Neural cell (in vitro differentiated cells): ENCODE measurements at regions not wholly inside any gene's neighbourhood (a gene's known extent, or its start where the extent isn't known, plus 50 kb on each side); places are given as distances from the start of the nearest gene placed in this dataset.

Experiments used
- H2AFZ ChIP-seq: fragments of 200-600, 300-800 bp; sonication (generic), shearing (Covaris generic); 2 replicates; pipeline ENCODE4 v1.6.0; 2014; ENCODE audit warnings: low read depth, mild to moderate bottlenecking, antibody characterized with exemption, low read length, moderate library complexity
- H3F3A ChIP-seq: fragments of 200-600 bp; shearing (Covaris generic); 2 replicates; pipeline ENCODE4 v1.6.1; 2016; ENCODE audit warnings: mild to moderate bottlenecking, moderate library complexity, mixed read lengths, antibody characterized with exemption, low read length; ENCODE audit not compliant: insufficient read depth, poor library complexity, severe bottlenecking
- H3K27ac ChIP-seq: fragments of 200-600, 300-800 bp; sonication (generic), shearing (Covaris generic); 2 replicates; pipeline ENCODE4 v1.5.1; 2014; ENCODE audit warnings: mild to moderate bottlenecking, low read length, moderate library complexity
- H3K27me3 ChIP-seq: fragments of 300-800, 200-600 bp; sonication (generic), shearing (Covaris generic); 2 replicates; pipeline ENCODE4 v1.6.0; 2014; ENCODE audit warnings: mild to moderate bottlenecking, low read depth, low read length, moderate library complexity; ENCODE audit not compliant: insufficient read depth
- H3K36me3 ChIP-seq: fragments of 300-800, 200-600 bp; sonication (generic), shearing (Covaris generic); 2 replicates; pipeline ENCODE4 v1.5.1; 2014; ENCODE audit warnings: mild to moderate bottlenecking, antibody characterized with exemption, low read length, moderate library complexity; ENCODE audit not compliant: insufficient read depth
- H3K4me2 ChIP-seq: fragments of 300-800, 200-600 bp; sonication (generic), shearing (Covaris generic); 2 replicates; pipeline ENCODE4 v1.6.0; 2014; ENCODE audit warnings: mild to moderate bottlenecking, low read length
- H3K4me3 ChIP-seq: fragments of 300-800, 200-600 bp; sonication (generic), shearing (Covaris generic); 2 replicates; pipeline ENCODE4 v1.5.1; 2014; ENCODE audit warnings: mild to moderate bottlenecking, low read length, moderate library complexity
- H3K79me2 ChIP-seq: fragments of 200-600 bp; shearing (Covaris generic); replicated peaks from 2 replicates; pipeline ENCODE4 v1.6.0; 2014; ENCODE audit warnings: mild to moderate bottlenecking, low read length, moderate library complexity; ENCODE audit not compliant: insufficient read depth
- H3K9ac ChIP-seq: fragments of 300-800, 200-600 bp; sonication (generic), shearing (Covaris generic); 2 replicates; pipeline ENCODE4 v1.6.1; 2016; ENCODE audit warnings: mild to moderate bottlenecking, low read length, mixed read lengths
- H3K9me2 ChIP-seq: fragments of 200-600 bp; shearing (Covaris generic); 2 replicates; pipeline ENCODE4 v1.6.1; 2016; ENCODE audit warnings: mild to moderate bottlenecking, low read length, mixed read lengths; ENCODE audit not compliant: insufficient read depth
- H3K9me3 ChIP-seq: fragments of 200-600, 300-800 bp; sonication (generic), shearing (Covaris generic); 2 replicates; pipeline ENCODE4 v1.6.1; 2016; ENCODE audit warnings: mild to moderate bottlenecking, mixed run types, low read length, moderate library complexity, mixed read lengths
- H4K20me1 ChIP-seq: fragments of 200-600 bp; shearing (Covaris generic); 2 replicates; pipeline ENCODE4 v1.6.1; 2016; ENCODE audit warnings: mild to moderate bottlenecking, mixed run types; ENCODE audit not compliant: insufficient read depth
- CTCF ChIP-seq: fragments of 450-650 bp; IDR thresholded peaks from 2 replicates; pipeline ENCODE4 v1.5.1; 2014; ENCODE audit warnings: antibody characterized with exemption, mild to moderate bottlenecking, moderate library complexity; ENCODE audit not compliant: poor library complexity, severe bottlenecking
- EP300 ChIP-seq: fragments of 450-650 bp; conservative IDR thresholded peaks from 2 replicates; pipeline ENCODE4 v1.6.1; 2014; ENCODE audit warnings: antibody characterized with exemption, mild to moderate bottlenecking, moderate library complexity; ENCODE audit not compliant: poor library complexity, severe bottlenecking
- EZH2 ChIP-seq: fragments of 200-600, 300-800 bp; shearing (Covaris generic), sonication (generic); IDR thresholded peaks from 2 replicates; pipeline ENCODE4 v1.6.1; 2014; ENCODE audit warnings: antibody characterized with exemption, low read length, borderline replicate concordance, mild to moderate bottlenecking; ENCODE audit not compliant: insufficient read depth, poor library complexity, severe bottlenecking
- MXI1 ChIP-seq: fragments of 450-650 bp; conservative IDR thresholded peaks from 2 replicates; pipeline ENCODE4 v1.6.1; 2014; ENCODE audit warnings: antibody characterized with exemption, mild to moderate bottlenecking; ENCODE audit not compliant: poor library complexity, severe bottlenecking
- POLR2AphosphoS5 ChIP-seq: IDR thresholded peaks from 2 replicates; pipeline ENCODE4 v1.6.1; 2012
- RAD21 ChIP-seq: fragments of 450-650 bp; conservative IDR thresholded peaks from 2 replicates; pipeline ENCODE4 v1.6.1; 2014; ENCODE audit warnings: antibody characterized with exemption, mild to moderate bottlenecking, moderate library complexity
- SMC3 ChIP-seq: fragments of 450-650 bp; conservative IDR thresholded peaks from 2 replicates; pipeline ENCODE4 v1.6.1; 2014; ENCODE audit warnings: antibody characterized with exemption, mild to moderate bottlenecking, moderate library complexity; ENCODE audit not compliant: poor library complexity
- TAF1 ChIP-seq: IDR thresholded peaks from 2 replicates; pipeline ENCODE4 v1.6.1; 2012; ENCODE audit warnings: low read depth
- TF ChIP-seq, protein P1 (sequence below): IDR thresholded peaks from 2 replicates; pipeline ENCODE4 v1.6.1; 2012; ENCODE audit warnings: borderline replicate concordance

GRCh38 chr4:103892586-103892985 lies 172.8 kb upstream of the TACR3 start:
- H3K27me3 ChIP-seq: no peaks in the 10 kb centered on the region
- H3K9ac ChIP-seq: no peak overlapping the region
- no peaks in the 10 kb centered on the region for H3F3A ChIP-seq
- TF ChIP-seq EP300: no peak
- TF ChIP-seq SMC3: no peak
- TF ChIP-seq RAD21: no peak
- no peak for TF ChIP-seq CTCF
- no peak for TF ChIP-seq TAF1
- no peak for TF ChIP-seq MXI1
- no peak for TF ChIP-seq POLR2AphosphoS5
- no peaks in the 10 kb centered on the region for H3K9me2 ChIP-seq
- H3K27ac ChIP-seq: no peak overlapping the region
- H3K4me3 ChIP-seq: no peak overlapping the region
- no peaks in the 10 kb centered on the region for H3K79me2 ChIP-seq
- H3K4me2 ChIP-seq: no peak overlapping the region
- H3K9me3 ChIP-seq: no peaks in the 10 kb centered on the region
- H2AFZ ChIP-seq: no peak overlapping the region
- no peaks in the 10 kb centered on the region for H4K20me1 ChIP-seq
- H3K36me3 ChIP-seq: no peaks in the 10 kb centered on the region

DNA sequence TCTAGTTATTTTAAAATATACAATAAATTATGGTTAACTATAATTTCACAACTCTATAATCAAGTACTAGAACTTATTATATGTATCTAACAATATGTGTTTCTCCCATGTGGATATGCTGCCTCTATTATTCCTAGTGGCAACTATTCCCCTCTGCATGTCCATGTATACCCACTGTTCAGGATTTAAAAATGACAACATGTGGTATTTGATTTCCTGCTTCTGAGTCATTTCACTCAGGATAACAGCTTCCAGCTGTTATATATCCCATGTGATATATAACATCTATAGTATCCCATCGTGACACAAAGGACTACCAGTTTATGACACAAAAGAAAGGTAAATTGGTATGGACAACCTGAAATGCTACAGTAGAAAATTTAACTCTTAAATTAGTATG lies 167.4 kb upstream of the TACR3 start:
- H4K20me1 ChIP-seq: no peaks in the 10 kb centered on the region
- H3K4me2 ChIP-seq: no peak overlapping the region
- H3K9me2 ChIP-seq: no peaks in the 10 kb centered on the region
- no peaks in the 10 kb centered on the region for H3K27me3 ChIP-seq
- no peak overlapping the region for H3K27ac ChIP-seq
- H3F3A ChIP-seq: no peaks in the 10 kb centered on the region
- no peak overlapping the region for H3K9ac ChIP-seq
- no peaks in the 10 kb centered on the region for H3K9me3 ChIP-seq
- no peak overlapping the region for H2AFZ ChIP-seq
- H3K4me3 ChIP-seq: no peak overlapping the region
- TF ChIP-seq SMC3 (no peak), MXI1 (no peak), POLR2AphosphoS5 (no peak), TAF1 (no peak), EP300 (no peak), EZH2 (no peak), CTCF (no peak)
- no peaks in the 10 kb centered on the region for H3K79me2 ChIP-seq
- H3K36me3 ChIP-seq: no peaks in the 10 kb centered on the region

DNA sequence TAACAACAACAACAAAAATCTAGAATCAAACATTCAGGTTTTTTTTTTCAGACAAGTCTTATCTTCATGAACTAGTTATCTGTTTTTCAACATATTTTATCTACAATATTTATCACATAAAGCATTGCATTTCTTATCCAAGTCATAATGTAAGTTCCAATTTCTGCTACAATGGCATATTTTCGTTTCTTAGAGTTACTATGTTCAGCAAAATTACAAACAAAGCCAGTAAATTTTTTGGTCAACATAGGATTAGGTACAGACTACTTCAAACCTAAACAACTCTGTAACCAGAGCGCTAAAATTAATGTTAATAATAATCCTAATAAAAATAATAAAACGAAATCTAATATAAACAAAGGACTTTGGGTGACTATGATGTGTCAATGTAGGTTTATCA lies 165.4 kb upstream of the TACR3 start:
- no peak overlapping the region for H3K27ac ChIP-seq
- H3K4me2 ChIP-seq: no peak overlapping the region
- H3K79me2 ChIP-seq: no peaks in the 10 kb centered on the region
- H3K4me3 ChIP-seq: no peak overlapping the region
- no peaks in the 10 kb centered on the region for H4K20me1 ChIP-seq
- H3K9me3 ChIP-seq: no peaks in the 10 kb centered on the region
- H3K27me3 ChIP-seq: no peaks in the 10 kb centered on the region
- no peaks in the 10 kb centered on the region for H3F3A ChIP-seq
- no peaks in the 10 kb centered on the region for H3K36me3 ChIP-seq
- no peaks in the 10 kb centered on the region for H3K9me2 ChIP-seq
- no peak overlapping the region for H2AFZ ChIP-seq
- no peak for TF ChIP-seq EZH2
- no peak for TF ChIP-seq MXI1
- no peak for TF ChIP-seq POLR2AphosphoS5
- no peak for TF ChIP-seq SMC3
- no peak for TF ChIP-seq TAF1
- TF ChIP-seq, protein P1, sequence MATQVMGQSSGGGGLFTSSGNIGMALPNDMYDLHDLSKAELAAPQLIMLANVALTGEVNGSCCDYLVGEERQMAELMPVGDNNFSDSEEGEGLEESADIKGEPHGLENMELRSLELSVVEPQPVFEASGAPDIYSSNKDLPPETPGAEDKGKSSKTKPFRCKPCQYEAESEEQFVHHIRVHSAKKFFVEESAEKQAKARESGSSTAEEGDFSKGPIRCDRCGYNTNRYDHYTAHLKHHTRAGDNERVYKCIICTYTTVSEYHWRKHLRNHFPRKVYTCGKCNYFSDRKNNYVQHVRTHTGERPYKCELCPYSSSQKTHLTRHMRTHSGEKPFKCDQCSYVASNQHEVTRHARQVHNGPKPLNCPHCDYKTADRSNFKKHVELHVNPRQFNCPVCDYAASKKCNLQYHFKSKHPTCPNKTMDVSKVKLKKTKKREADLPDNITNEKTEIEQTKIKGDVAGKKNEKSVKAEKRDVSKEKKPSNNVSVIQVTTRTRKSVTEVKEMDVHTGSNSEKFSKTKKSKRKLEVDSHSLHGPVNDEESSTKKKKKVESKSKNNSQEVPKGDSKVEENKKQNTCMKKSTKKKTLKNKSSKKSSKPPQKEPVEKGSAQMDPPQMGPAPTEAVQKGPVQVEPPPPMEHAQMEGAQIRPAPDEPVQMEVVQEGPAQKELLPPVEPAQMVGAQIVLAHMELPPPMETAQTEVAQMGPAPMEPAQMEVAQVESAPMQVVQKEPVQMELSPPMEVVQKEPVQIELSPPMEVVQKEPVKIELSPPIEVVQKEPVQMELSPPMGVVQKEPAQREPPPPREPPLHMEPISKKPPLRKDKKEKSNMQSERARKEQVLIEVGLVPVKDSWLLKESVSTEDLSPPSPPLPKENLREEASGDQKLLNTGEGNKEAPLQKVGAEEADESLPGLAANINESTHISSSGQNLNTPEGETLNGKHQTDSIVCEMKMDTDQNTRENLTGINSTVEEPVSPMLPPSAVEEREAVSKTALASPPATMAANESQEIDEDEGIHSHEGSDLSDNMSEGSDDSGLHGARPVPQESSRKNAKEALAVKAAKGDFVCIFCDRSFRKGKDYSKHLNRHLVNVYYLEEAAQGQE: no peak
- no peak for TF ChIP-seq CTCF
- TF ChIP-seq RAD21: no peak
- no peak for TF ChIP-seq EP300
- H3K9ac ChIP-seq: no peak overlapping the region
